ENCODE measurements at regions not wholly inside any gene's neighbourhood (a gene's known extent, or its start where the extent isn't known, plus 50 kb on each side); places are given as distances from the start of the nearest gene placed in this dataset.

DNA sequence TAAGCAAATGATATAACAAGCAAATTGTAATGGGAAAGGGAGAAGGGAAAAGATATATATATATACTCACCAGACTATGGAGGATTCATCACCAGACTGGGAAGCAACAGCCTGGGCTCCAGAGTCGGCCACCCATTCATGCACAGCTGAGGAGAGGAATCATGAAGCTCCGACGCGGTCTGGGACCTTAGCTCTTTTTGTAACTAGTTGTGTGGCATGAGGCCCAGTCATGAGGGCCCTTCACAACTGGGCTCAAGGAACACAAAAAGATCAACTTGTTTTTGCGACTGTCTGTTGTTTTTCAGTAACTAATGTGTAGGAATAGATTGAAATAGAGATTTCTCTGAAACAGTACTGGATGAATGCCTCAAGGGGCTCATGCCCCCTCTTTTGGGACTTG, 911.2 kb downstream of the TYW1 start:
- TF ChIP-seq, protein P1, sequence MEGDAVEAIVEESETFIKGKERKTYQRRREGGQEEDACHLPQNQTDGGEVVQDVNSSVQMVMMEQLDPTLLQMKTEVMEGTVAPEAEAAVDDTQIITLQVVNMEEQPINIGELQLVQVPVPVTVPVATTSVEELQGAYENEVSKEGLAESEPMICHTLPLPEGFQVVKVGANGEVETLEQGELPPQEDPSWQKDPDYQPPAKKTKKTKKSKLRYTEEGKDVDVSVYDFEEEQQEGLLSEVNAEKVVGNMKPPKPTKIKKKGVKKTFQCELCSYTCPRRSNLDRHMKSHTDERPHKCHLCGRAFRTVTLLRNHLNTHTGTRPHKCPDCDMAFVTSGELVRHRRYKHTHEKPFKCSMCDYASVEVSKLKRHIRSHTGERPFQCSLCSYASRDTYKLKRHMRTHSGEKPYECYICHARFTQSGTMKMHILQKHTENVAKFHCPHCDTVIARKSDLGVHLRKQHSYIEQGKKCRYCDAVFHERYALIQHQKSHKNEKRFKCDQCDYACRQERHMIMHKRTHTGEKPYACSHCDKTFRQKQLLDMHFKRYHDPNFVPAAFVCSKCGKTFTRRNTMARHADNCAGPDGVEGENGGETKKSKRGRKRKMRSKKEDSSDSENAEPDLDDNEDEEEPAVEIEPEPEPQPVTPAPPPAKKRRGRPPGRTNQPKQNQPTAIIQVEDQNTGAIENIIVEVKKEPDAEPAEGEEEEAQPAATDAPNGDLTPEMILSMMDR (IDR thresholded peaks at IDR 0.05): no peak
- no peak for TF ChIP-seq POLR2AphosphoS5 (IDR thresholded peaks at IDR 0.05)
